ENCODE measurements at regions not wholly inside any gene's neighbourhood (a gene's known extent, or its start where the extent isn't known, plus 50 kb on each side); places are given as distances from the start of the nearest gene placed in this dataset.
"Not testable (repeated sequence)": the region's sequence is repeated elsewhere in the genome, so short reads cannot be mapped to it uniquely, and the experiment has no call there.

DNA sequence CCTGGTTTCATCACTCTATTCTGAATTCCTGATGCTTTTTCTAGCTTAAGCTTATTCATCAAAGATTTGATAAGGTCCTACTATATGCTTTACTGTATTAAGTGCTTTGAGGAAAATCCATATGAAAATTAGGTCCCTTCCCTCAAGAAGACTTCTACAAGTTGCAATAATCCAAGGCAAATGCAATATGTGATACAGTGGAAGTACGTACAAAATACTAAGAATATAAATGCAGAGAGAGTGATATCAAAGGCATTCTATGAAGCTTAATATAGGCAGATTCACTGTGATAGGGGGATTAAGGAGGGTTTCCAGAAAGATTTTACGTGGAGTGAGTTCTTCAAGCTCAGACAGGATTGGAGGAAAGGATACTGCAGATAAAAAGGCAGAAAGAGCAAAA lies 142.1 kb downstream of the C6orf118 start:
- FAIRE-seq: no peak

DNA sequence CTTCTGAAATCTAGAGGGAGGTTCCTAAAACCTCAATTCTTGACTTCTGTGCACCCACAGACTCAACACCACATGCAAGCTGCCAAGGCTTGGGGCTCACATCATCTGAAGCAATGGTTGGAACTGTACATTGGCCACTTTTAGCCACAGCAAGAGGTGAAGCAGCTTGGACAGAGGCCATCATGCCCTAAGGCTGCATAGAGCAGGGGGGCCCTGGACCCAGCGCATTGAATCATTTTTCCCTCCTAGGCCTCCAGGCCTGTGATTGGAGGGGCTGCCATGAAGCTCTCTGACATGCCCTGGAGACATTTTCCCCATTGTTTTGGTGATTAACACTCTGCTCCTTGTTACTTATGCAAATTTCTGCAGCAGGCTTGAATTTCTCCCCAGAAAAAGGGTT lies 145.9 kb downstream of the C6orf118 start:
- FAIRE-seq: no peak

DNA sequence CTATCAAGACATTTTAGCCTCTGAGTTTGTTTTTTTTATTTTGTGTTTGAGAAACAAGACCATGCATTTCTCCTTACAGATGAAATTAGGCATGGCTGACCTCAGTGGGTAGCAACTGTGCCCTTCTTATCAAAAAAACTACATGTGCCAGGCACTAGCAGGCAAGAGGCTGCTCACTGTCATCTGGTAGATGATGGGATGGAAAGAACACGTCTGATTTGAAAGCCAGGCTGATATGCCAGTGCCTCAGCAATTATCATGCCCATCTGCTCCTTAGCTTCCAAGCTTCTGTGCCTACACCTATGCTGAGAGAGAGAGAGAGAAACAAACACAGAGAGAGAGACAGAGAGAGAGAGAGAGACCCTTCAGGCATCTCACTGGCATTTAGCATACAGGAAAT lies 149.9 kb downstream of the C6orf118 start:
- FAIRE-seq: no peak

DNA sequence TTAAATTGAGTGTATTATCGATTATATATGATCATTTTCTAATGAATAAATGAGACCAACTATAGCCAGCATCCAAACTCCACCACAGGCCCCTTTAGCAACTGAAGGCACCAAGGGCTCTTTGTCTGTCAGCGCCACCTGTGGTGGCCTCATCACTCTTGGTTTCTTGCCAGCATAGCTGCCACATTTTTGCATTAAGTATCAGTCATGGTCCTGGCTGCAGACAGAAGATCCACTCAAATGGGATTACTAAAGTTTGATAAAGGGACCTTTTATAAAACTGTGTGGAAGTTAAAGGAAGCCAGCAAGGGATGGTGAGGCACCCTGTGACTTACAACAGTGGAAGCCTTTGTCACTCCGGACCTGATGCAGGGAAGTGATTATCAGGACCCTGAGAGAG lies 162.9 kb downstream of the C6orf118 start:
- FAIRE-seq: no peak

DNA sequence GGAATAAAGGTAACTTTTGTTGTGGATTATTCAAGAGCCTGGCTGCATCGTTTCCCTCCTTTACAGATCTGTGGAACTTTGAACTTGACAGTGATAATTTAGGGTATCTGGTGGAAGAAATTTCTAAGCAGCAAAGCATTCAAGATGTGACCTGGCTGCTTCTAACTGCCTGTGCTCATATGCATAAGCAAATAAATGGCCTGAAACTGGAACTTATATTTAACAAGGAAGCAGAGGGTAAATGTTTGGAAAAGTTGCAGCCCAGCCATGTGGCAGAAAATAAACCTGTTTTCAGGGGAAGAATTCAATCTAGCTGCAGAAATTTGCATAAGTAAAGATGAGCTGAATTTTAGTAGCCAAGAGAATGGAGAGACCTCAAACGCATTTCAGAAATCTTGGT lies 173.5 kb downstream of the C6orf118 start:
- FAIRE-seq: no peak

DNA sequence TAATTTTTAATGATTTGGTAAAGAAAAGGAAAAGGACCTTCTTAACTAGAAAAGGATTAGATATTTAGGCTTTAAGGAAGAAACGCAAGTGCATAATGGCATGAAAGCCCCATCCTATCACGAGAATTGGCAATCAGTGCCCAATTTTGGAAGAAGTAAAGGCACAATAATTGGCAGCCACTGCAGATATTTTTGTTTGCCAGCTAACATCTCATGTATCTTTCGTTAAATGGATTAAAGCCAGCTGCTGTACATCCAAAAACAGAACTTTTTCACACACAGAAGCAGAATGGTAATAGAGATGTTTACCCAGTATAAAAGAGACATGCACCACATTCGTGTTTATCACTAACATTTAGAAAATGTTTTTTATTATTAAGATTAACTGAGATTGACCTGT lies 180.3 kb downstream of the C6orf118 start:
- no peak for FAIRE-seq

DNA sequence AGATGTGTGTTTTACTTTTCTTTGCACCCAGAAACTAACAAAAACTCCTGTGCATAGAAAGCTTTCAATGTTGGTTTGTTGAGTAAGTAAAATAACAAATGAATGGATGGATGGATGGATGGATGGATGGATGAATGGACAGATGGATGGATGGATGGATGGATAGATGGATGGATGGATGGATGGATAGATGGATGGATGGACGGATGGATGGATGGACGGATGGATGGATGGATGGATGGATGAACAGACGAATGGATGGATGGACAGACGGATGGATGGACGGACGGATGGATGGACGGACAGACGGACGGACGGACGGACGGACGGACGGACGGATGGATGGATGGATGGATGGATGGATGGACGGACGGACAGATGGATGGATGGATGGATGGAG lies 181.7 kb downstream of the C6orf118 start:
- not testable (repeated sequence) for FAIRE-seq

DNA sequence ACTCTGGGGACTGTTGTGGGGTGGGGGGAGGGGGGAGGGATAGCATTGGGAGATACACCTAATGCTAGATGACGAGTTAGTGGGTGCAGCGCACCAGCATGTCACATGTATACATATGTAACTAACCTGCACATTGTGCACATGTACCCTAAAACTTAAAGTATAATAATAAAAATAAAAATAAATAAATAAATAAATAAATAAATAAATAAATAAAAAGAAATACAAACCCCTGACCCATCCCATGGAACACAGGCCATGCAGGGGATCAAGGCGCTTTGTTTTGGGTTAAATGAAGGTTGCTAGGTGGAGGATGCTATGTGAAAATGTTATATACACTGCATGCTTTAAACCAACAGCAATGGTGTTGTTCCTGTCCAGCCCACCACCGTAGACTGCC lies 184.7 kb downstream of the C6orf118 start:
- FAIRE-seq: not testable (repeated sequence)

DNA sequence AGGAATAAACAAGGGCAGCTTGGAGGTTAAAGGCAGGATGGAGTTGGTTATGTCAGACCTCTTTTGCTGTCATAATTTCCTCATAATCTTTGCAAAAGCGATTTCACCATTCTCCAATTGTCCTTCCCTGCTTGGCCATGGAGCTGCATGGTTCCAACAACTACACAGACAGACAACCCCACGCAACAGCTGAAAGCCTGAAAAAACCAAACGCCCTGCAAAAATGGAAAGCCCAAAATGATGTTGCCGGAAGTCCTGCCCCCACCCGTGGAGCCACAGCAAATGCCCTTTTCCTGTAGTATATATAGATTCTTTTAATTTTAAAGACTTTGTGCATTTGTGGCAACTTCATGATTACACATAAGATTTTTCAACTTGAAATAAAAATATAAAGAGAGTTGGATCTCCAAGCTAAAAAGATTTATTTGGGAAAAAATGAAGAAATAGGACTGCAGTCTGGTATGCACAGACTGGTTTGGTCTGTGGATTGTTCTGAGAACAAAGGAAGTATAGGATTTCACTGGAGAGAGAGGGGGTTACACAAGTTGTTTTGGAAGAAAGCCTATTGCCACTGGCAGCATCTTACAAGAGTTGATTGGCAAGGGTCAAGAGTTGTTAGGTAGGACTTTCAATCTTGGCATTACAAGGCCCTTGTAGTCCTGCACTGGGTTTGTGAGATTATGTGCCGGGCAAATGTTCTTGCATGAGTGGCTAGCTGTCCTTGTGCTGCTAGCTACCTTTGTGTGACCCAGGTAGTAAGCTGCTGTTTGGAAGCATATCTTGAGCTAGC lies 190.0 kb downstream of the C6orf118 start:
- no peak for FAIRE-seq

DNA sequence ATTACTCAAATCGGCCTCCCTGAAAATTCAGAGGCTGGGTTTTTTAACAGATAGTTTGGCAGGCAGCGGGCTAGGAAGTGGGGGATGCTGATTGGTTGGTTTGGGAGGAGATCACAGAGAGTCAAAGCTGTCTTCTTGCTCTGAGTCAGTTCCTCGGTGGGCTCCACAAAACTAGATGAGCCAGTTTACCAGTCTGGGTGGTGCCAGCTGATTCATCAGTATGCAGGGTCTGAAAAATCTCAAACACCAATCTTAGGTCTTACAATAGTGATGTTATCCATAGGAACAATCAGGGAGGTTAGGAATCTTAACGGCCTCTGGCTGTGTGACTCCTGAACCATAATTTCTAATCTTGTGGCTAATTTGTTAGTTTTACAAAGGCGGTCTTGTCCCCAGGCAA lies 190.7 kb downstream of the C6orf118 start:
- FAIRE-seq: no peak

DNA sequence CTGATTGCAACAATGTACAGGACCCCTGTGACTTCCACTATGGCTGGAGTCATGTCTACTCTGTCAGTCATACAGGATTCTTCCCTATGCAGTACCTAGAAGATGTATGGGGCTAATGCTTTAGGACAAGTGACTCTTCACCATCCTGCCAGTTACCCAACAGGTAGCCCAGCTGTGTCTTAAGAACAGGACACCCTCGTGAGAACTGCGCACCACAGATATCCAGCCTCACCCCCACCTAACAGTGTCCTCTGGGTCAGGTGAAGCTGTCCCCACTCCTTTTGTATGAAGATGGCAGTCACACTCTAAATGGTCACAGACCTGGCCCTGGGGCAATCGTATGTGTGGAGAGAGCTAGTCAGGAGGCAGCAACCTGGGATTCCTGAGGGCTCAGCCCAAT lies 191.6 kb downstream of the C6orf118 start:
- no peak for FAIRE-seq

DNA sequence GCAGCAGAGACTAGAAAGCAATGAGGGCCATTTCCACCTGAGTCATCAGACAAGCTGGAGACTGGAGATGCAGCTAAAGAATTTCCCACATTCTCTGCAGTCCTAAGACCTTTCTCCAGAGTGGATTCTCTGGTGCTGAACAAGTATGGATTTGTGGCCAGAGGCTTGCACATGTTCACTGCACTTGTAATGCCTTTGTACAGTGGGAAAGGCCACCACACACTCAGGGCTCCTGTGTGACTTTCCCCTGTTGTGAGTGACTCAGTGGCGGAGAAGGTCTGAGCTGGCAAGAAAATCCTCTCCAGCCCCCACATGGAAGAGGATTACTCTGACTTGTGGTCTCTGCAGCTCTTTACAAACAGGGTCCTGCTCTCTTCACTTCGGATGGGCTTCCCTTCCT lies 192.3 kb downstream of the C6orf118 start:
- FAIRE-seq: no peak

DNA sequence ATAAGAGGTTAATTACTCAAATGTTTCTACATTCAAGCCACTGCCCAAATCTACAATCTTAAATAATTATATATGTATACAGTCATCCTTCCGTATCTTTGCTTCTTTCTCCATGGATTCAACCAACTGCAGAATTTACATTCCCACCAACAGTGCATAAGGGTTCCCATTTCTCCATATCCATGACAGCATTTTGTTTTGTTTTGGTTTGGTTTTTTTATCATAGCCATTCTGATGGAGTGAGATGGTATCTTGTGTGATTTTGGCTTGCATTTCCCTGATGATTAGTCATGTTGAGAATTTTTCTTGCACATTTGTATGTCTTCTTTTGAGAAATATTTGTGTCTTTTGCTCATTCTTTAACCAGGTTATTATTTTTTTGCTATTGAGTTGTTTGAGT lies 198.5 kb downstream of the C6orf118 start:
- FAIRE-seq: no peak

DNA sequence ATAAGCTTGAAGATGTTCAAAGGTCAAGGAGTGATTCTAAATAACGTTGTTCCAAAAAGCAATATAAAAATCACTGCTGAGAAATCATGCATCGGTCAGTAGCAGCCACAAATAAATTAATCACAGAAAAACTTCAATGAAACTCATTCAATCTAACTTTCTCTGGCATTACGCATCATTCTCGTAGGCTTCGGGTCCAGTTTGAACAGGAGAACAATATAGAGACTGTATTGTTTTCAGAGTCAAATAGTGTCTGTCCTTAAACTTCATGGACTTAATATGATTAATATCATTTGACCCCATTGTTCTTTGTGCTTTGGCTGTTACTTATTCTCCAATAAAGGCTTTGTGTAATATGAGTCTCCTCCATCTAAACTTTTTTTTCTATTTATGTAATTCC lies 200.4 kb downstream of the C6orf118 start:
- FAIRE-seq: no peak

DNA sequence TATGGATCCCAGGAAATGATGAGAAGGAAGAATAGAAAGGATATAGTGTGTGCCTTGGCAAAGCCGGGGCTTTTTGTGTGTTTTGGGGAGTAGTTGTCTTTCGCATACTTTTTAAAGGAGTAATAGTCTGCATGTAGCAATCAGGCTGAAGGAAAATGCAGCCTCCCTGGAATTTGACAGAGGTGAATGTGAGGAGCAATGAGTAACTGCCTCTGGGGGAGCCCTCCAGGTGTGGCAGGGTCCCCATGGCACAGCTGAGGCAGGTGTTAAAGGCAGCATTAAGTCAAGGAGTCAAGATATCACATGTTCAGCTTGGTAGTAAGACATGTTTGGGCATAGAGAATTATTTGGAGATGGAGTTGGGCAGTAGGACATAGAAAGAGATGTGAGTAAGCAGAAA lies 203.1 kb downstream of the C6orf118 start:
- FAIRE-seq: no peak

DNA sequence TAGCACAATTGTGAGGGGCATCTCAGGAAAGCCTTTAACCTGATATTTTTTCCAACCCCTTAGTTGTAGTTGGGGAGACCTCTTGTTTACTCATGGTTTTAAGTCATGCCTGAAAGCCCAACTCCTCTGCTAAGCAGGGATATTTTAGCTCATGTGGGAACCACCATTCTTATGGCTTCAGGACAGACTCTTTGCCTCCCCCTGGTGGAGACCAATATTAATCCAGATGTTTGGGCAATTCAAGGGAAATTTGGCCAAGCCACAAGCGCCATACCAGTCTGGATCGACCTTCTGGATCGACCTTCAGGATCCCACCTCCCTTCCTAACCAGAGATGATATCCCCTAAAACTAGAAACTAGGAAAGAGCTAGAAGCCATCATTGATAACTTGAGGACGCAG lies 211.2 kb downstream of the C6orf118 start:
- no peak for FAIRE-seq

DNA sequence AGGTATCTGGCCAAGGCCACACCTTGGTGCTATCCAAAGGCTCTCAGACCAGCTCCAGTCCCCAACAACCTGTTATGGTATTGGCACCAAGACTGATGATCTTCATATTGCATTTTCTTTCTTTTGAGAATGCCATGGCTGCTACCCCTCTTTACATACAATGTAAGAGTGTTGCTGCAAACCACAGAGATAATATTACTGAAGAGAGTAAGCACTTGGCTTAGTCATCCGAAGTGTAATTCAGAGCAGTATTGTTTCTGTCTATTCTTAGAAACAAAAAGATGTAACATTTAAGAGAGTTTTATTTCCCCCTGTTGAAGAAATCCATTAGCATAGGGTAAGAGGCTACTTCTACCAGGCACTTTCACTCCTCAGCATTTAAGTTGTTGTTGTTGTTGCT lies 212.5 kb downstream of the C6orf118 start:
- FAIRE-seq: no peak

DNA sequence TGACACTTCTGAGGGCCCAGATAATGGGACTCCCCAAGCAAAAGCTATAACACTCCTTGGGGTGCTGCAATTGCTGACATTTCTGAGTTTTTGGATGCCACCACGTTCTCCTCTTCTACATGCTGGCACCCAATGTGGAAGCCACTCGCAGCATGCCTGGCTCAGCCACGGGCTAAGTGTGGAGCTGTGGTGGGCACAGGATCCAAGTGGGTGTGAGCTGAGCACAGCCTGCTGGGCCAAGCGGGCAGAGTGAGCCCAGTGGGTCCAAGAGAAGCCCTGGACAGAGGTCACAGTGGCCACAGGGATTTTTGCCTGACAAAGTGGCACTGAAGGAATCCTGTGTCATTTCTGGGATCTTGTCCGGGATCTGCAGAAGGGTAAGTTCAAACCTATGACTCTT lies 213.2 kb downstream of the C6orf118 start:
- FAIRE-seq: no peak

DNA sequence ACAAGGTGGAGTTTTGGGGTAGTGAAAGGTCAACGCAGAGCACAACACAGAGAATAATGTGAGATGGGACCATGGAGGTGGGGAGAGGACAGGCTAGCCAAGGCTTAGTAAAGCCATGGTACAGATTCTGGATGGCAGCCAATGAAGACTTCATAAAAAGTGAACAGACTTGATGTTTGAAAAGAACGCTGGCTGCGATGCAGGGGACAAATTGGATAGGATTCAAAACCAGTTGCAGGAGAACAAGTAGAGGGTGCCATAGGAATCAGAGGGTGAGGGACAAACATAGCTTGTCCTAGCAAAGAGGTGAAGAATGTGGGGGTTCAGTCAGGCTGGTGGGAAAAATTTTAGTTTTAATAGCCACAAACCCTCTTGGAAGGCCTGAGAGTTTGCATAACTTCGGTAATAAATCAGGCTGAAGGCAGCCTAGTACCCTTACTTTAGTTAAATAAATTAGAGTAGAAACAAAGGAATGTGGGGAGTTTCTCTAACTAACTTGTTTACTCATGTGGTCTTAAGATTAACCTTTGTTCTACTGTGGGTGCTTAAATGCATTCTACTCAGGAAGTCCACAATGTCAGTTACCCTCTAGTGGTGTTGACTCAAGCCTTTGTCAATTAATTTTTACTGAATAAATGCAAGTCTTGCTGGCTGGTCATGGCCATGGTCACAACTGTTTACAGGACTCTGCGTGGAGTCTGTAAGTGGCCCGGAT lies 216.4 kb downstream of the C6orf118 start:
- no peak for FAIRE-seq

DNA sequence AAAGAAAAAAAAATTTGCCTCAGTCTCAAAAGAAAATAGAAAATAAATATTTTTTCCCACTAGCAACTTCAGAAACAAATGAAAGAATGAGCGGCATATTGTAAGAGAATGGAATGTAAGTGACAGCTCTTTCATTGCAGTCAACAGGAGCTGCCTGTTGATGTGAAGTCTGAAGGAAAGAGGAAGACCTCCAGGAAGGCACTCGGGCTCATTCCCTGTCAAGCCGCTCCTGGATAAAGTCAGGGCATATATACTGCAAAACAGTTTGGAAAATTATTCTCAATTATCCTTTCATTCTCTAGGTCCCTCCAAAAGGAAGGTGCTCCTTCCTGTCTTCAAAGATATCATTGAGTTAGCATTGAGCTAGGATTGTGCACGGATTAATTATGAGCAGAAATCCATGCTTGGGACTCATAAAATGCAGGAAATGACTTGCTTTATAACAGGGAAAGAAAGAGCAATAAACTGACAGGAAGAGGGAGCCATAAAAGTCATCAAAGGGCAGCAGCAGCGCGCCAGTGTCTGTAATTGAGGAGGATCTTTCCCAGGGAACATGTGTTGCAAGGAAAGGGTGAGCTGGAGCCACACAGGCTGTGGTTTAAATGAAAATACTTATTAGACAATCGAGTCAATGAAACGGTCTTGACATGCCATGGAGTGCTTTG lies 218.2 kb downstream of the C6orf118 start:
- FAIRE-seq: no peak

DNA sequence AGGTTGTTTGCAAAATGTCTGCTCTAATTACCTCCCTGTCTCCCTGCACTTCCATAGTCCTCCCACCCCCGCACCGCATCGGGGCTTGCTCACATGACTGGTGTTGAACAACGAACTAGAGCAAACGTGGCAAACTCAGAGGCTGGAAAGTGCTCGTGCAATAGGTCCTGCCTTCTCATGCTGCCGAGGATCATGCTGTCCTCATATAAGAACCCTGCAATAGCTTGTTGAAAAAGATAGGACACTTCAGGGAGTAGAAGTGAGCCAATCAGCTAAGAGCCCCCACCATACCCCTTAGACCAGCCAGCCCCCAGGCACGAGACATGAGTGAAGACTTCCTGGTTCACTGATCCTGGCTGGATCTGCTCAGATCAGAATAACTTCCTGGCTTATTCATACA lies 219.2 kb downstream of the C6orf118 start:
- no peak for FAIRE-seq

DNA sequence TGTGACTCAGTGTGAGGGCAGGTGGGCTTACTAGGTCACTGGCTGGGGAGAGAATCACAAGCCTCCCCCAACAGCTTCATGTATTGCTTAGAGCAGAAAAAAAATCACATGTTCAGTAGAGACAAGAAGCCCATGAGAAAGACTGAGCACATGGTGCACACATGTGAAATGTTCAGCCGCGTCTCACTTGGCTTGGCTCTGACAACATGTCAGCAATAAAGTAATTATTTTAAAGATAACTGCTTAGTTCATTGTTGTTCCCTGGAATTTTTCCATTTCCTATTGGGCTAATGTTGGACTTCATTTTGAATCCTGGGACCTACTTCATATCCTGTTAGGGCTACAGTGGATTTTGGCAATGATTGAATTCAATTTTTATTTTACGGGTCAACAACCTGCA lies 222.6 kb downstream of the C6orf118 start:
- FAIRE-seq: no peak

DNA sequence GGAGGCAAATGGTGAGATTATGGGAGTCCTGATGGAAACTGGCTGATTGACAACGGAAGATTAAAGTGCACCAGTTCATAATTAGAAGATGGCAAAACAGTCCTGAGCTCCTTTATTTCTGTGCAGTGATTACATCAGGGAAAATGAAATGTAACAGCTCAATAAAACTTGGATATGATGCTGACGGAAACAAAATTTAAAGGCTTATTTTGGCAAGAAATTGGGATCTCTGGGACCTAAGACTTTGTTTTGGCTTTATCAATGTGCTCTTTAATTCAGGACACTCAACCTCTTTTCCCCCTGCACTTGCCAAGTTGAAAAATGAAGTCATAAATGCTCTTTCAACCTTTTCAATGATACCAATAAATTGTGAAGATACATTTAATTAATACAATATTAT lies 226.8 kb downstream of the C6orf118 start:
- FAIRE-seq: no peak

DNA sequence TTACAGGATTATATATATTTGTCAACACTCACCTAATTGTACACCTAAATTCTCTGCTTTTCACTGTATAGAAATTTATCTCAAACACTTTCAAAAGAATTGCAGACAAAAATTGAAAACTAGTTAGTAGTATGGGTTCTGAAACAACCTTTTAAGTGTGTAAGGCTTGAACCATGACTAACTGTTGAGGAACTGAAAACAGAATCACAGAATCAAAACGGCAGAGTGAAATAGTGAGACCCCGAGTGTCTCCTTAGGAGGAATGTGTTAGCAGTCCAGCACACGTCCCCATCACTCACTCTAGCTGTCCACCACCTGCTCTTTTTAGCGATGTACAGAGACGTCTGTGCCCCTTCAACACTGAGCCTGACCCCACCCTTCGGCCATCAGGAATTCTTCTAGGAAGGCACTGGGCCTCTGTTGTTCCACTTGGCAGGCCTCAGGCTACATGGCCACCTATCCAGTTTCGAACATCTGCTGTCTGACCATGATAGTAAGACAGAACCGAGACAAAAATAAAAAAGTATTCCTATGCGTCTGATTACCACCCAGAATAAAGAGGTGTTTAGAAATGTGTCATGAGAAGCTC lies 227.4 kb downstream of the C6orf118 start:
- FAIRE-seq: no peak

Data from G401.6 (cell line).